ENCODE measurements at regions not wholly inside any gene's neighbourhood (a gene's known extent, or its start where the extent isn't known, plus 50 kb on each side); places are given as distances from the start of the nearest gene placed in this dataset.

GRCh38 chr1:59094001-59094400, 202.9 kb upstream of the FGGY start:
- H3K36me3 Mint-ChIP-seq, result no peaks in the 10 kb centered on the region
- no peak for ATAC-seq
- DNase-seq (ENCODE audit: low spot score in 2 of 2), result no peak
- H3K27ac Mint-ChIP-seq, result no peak overlapping the region
- H3K9me3 Mint-ChIP-seq, result peaks cover 5% of the 10 kb centered on the region in 2 donors

DNA sequence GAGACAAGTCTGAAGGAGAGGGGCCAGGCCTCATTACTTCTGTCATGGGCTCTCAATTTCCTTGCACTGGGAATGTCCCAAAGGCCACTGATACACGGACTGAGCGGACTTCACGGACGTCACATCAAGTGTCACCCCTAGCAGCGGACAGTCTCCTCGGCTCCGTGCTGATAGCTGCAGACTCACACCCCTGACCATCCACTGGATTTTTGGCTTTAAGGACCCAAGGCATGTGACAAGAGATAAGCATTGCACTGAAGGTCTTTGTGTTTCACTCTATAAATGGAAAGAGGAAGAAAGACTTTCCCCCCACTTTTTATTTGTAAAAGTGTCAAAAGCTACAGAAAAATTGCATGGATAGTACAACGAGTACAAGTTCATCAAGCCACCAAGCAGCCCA, 200.4 kb upstream of the FGGY start:
- H3K36me3 Mint-ChIP-seq, result no peaks in the 10 kb centered on the region
- no peak overlapping the region for H3K27ac Mint-ChIP-seq
- no peak for ATAC-seq
- DNase-seq (ENCODE audit: low spot score in 2 of 2), result no peak
- peaks cover 5% of the 10 kb centered on the region in 2 donors for H3K9me3 Mint-ChIP-seq

- no peak for ATAC-seq
Observed at GRCh38 chr1:59098655-59099054, 198.2 kb upstream of the FGGY start.

GRCh38 chr1:59100708-59101374, 196.1 kb upstream of the FGGY start:
- Mint-ChIP-seq H3K9me3 (no peaks in the 10 kb centered on the region), H3K27ac (no peak overlapping the region), H3K36me3 (peaks cover 0 to 5% of the 10 kb centered on the region in 2 donors)
- no peak for DNase-seq (ENCODE audit: low spot score in 2 of 2)
- peak in 1 of 2 donors; percentile 26 for ATAC-seq

More at GRCh38 chr1:59098655-59099054, 198.2 kb upstream of the FGGY start:
- no peak for DNase-seq (ENCODE audit: low spot score in 2 of 2)
- H3K36me3 Mint-ChIP-seq, result peaks cover 0 to 5% of the 10 kb centered on the region in 2 donors
- peaks cover 0 to 3% of the 10 kb centered on the region in 2 donors for H3K9me3 Mint-ChIP-seq
- no peak overlapping the region for H3K27ac Mint-ChIP-seq

DNA sequence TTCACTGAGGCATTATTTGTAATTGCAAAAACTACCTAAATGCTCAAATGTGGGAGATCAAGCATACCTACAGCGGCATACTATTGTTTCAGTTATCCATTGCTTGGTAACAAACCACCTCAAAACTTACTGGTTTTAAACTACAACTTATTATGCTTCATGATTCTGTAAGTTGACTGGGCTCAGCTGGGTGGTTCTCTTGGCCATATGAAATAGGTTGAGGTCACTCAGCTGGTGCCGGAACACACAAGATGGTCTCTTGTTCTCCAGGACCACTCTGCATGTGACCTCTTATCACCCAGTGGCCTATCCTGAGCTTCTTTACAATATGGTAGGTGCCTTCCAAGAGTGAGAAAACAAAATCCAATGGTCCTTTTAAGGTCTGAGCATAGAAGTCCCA, 195.4 kb upstream of the FGGY start:
- ATAC-seq (no peak), DNase-seq (ENCODE audit: low spot score in 2 of 2) (no peak)
- Mint-ChIP-seq H3K36me3 (peaks cover 0 to 5% of the 10 kb centered on the region in 2 donors), H3K9me3 (no peaks in the 10 kb centered on the region), H3K27ac (no peak overlapping the region)

DNA sequence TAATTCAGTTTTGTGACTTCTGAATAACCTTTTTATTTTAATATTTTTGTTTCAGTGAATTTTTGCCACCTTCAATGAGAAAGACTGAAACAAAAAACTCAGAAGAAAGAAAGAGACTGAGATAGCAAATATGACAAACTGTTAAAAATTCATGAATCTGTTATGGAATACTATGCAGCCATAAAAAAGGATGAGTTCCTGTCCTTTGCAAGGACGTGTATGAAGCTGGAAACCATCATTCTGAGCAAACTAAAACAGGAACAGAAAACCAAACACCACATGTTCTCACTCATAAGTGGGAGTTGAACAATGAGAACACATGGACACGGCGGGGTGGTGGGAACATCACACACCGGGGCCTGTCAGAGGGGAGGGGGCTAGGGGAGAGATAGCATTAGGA, 193.4 kb upstream of the FGGY start:
- Mint-ChIP-seq H3K36me3 (peaks cover 0 to 5% of the 10 kb centered on the region in 2 donors), H3K9me3 (no peaks in the 10 kb centered on the region), H3K27ac (no peak overlapping the region)
- DNase-seq (ENCODE audit: low spot score in 2 of 2), result no peak
- no peak for ATAC-seq

GRCh38 chr1:59104191-59104760, 192.6 kb upstream of the FGGY start:
- DNase-seq (ENCODE audit: low spot score in 2 of 2) (no peak), ATAC-seq (no peak)
- H3K36me3 Mint-ChIP-seq, result peaks cover 0 to 5% of the 10 kb centered on the region in 2 donors
- H3K27ac Mint-ChIP-seq, result no peak overlapping the region
- H3K9me3 Mint-ChIP-seq, result no peaks in the 10 kb centered on the region

DNA sequence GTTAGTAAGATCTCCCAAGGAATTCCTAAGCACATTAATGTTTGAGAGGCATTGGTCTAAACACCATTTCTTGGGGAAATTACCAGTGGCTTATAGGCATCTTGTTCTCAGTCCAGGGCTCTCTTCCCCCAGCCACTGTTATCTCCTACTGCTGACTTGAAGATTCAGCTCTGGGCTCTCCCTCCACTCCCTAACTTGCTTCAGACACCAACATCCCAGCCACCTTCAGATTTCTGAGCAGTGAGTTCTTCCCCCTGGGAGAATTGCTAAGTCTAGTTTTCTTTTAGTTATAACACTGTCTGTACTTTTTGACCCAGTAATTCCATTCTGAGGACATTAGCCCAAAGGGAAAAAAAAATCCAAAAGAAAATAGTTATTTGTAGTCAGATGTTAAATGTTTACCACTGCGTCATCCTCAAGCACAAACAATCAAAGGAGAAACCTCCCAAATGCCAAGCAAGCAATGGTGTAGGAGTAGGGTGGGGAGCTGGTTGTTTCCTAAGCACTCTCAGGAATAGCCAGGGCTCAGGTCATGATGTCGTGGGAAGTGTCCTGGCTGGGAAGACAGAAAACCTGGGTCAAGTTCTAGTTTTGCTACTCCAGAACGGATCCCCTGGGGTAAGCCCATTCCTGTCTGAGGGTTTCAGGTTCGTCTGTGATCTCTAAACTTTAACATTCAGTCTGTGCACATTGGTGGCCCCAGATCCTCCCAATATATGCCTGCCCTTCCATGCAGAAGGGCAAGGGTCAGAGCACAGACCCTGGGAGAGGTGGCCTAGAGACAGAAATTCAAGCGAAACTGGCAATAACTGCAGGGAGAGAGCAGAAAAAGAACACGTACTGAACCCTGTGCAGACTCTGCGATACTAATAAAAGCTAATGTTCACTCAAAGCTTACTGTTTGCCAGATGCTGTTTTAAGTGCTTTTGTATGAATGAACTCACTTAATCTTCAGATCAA, 191.1 kb upstream of the FGGY start:
- no peak for ATAC-seq
- Mint-ChIP-seq H3K36me3 (peaks cover 0 to 5% of the 10 kb centered on the region in 2 donors), H3K9me3 (no peaks in the 10 kb centered on the region), H3K27ac (no peak overlapping the region)
- no peak for DNase-seq (ENCODE audit: low spot score in 2 of 2)

DNA sequence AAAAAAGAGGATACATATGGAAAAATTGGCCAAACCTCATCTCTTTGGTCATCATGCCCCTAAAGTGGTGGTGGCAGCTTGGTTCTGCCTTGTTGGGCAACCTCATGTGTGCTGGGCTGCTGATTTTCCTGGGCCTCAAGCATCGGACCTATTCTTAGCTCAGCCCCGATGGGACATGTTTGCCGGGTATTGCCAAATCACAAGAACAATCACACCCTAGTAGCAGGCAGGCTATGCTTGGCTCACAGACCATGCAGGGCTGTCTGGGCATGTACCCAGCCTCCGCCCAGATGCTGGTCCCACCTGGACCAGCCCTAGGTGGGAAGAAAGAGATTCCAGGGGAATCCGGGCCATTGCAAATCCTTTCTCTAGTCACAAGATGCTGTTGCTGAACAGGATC, 189.4 kb upstream of the FGGY start:
- no peaks in the 10 kb centered on the region for H3K36me3 Mint-ChIP-seq
- H3K27ac Mint-ChIP-seq, result no peak overlapping the region
- DNase-seq (ENCODE audit: low spot score in 2 of 2) (no peak), ATAC-seq (no peak)
- H3K9me3 Mint-ChIP-seq, result no peaks in the 10 kb centered on the region

GRCh38 chr1:59107916-59108315, 189.0 kb upstream of the FGGY start:
- no peaks in the 10 kb centered on the region for H3K36me3 Mint-ChIP-seq
- no peak for DNase-seq (ENCODE audit: low spot score in 2 of 2)

DNA sequence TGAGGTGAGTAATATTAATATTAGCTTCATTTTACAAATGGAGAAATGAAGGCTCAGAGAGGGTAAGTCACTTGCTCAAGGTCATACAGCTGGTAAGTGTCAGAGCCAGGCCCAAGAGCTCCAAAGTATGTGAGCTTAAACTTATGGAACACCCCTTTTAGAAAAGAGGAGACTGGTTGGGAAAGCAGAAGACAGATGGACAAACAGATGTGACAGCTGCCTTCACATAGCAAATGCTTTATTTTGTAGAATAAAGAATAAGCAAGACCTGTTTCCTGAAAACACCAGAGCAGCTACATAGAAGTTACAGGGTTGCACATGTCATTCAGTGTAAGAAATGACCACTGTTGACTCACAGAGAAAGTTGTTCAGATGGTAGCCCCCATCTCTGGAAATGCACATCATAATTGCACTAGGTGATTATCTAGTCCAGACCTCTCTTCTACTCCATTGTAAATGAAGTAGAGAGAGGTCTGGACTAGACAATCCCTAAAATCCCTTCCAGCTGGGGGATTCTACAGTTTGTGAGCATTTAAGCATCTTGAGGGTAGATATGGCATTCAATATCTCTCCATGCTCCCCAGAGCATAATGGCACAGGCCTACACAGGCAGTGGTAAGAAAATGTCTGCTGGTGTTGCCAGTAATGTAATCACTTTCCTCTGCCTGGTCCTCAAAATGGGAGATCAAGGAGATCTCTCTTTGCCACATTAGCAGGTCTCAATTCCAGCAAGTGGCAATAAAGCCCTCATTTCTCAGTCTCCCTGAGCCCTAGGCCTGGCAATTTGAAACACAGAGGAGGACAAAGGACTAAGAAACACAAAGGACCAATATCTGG, 188.2 kb upstream of the FGGY start:
- Mint-ChIP-seq H3K9me3 (no peaks in the 10 kb centered on the region), H3K27ac (no peak overlapping the region), H3K36me3 (no peaks in the 10 kb centered on the region)
- no peak for DNase-seq (ENCODE audit: low spot score in 2 of 2)
- ATAC-seq, result no peak

More at GRCh38 chr1:59107916-59108315, 189.0 kb upstream of the FGGY start:
- ATAC-seq, result no peak
- Mint-ChIP-seq H3K27ac (no peak overlapping the region), H3K9me3 (no peaks in the 10 kb centered on the region)

DNA sequence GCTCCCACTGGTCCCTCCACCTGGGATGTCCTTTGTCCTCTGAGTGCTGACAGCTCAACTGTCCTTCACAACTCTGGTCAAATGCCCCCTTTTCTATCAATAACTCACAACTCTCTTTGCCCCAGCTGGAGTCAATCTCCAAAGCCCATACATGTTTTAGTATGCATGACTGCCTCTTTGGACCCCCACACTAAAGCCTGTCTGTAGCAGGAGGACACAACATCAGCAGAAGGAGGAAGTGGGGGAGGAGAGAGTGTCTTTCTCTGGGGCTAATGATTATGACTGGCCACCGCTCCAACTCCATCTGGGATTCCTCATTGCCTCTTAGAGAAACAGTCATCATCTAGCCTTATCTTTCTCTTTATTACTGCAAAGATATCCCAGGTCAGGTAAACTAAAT, 186.6 kb upstream of the FGGY start:
- no peak for ATAC-seq
- DNase-seq (ENCODE audit: low spot score in 2 of 2), result no peak

GRCh38 chr1:59113876-59114457, 182.9 kb upstream of the FGGY start:
- Mint-ChIP-seq H3K9me3 (no peaks in the 10 kb centered on the region), H3K27ac (no peak overlapping the region), H3K36me3 (no peaks in the 10 kb centered on the region)
- ATAC-seq (no peak), DNase-seq (ENCODE audit: low spot score in 2 of 2) (no peak)

More for the DNA sequence above, 186.6 kb upstream of the FGGY start:
- H3K27ac Mint-ChIP-seq, result no peak overlapping the region
- H3K9me3 Mint-ChIP-seq, result no peaks in the 10 kb centered on the region
- H3K36me3 Mint-ChIP-seq, result no peaks in the 10 kb centered on the region

DNA sequence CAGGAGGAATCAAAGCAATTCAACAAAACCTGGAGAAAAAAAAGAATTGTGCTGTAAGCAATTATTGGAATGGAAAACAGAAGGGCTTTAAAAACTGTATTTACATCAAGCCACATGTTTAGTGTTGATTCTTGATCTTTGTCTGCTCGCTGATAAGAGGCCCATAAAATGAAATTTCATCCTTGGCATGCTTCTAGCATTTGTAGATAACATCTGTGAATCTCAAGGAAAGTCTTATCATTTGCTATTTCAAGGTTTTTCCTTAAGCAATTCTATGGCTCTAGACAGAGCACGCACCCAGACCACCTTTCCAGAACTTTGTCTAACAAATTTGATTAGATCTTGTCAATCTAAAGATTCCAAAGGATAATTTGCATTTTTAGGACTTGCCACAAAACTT, 181.0 kb upstream of the FGGY start:
- DNase-seq (ENCODE audit: low spot score in 2 of 2), result no peak
- Mint-ChIP-seq H3K36me3 (no peaks in the 10 kb centered on the region), H3K9me3 (no peaks in the 10 kb centered on the region), H3K27ac (no peak overlapping the region)
- no peak for ATAC-seq

GRCh38 chr1:59116920-59117542, 179.9 kb upstream of the FGGY start:
- Mint-ChIP-seq H3K27ac (no peak overlapping the region), H3K9me3 (no peaks in the 10 kb centered on the region), H3K36me3 (no peaks in the 10 kb centered on the region)
- ATAC-seq (peak; percentile 36 to 91), DNase-seq (ENCODE audit: low spot score in 2 of 2) (no peak)

DNA sequence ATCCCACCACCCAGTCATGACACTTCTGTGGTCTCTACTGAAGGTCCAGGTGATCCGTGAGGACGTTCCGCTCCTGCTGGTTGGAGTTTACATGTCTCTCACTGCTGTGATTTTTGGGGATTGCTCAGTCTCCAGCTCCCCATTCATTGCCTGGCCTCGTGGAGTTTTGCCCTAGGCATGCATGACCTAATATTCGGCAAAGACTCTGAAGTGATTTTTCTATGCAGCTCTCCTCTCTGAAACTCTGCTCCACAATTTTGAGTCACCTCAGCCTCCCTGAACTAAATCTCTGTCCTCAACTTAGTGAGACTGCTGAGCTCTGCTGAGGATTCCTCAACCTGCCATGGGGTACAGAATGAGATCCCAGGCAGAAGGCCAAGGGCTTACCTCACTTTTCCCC, 174.4 kb upstream of the FGGY start:
- Mint-ChIP-seq H3K27ac (no peak overlapping the region), H3K36me3 (peaks cover 0 to 8% of the 10 kb centered on the region in 2 donors), H3K9me3 (peaks cover 6 to 18% of the 10 kb centered on the region in 2 donors)
- ATAC-seq (no peak), DNase-seq (ENCODE audit: low spot score in 2 of 2) (no peak)
